K562 (cell line): ENCODE measurements at regions not wholly inside any gene's neighbourhood (a gene's known extent, or its start where the extent isn't known, plus 50 kb on each side); places are given as distances from the start of the nearest gene placed in this dataset.

ENCODE experiments used
- ATAC-seq: fragments of 200-7000 bp; cut with Tn5 transposase; 3 replicates; pipeline ENCODE4 v1.9.1; 2020; ENCODE audit warnings: moderate library complexity
- BruUV-seq: library from RNA; stranded (reverse); fragments of 400-500 nt; replicated peaks from 2 replicates; lab custom pipeline; 2021; lab: Mats Ljungman, UMichigan
- CTCF ChIA-PET: fragments of 300-600 bp; formaldehyde crosslinking; extraction: SDS; loops from one replicate; lab custom pipeline; 2021; ENCODE audit warnings: low intra/inter-chr PET ratio; lab: Yijun Ruan, JAX
- POLR2A ChIA-PET: fragments of 300-600, 350-650 bp; sonication (Branson Sonifier 250); formaldehyde crosslinking; extraction: SDS; loops from one replicate; lab custom pipeline; 2021; ENCODE audit warnings: antibody characterized with exemption, inconsistent platforms; lab: Yijun Ruan, JAX
- DNase-seq, 4 experiments: peaks; one replicate each; pipeline versions ENCODE4 v3.0.0 to v3.0.0-alpha.2; 2011 to 2018; ENCODE audit warnings: low spot score in 3 of 4, mixed read lengths in 3 of 4; ENCODE audit errors: extremely low read depth in 1 of 4
- FAIRE-seq: peaks from 2 replicates; lab custom pipeline; 2011; peaks lifted over from hg19 to GRCh38; lab: Jason Lieb, UNC
- H2AFZ ChIP-seq: 2 replicates; pipeline ENCODE4 v1.6.0; 2011; ENCODE audit warnings: low read depth, low read length, control low read depth, inconsistent platforms
- H3K27ac ChIP-seq: fragments of 200-600 bp; 3 replicates; pipeline ENCODE4 v1.8.0; 2011; ENCODE audit warnings: low read depth, mild to moderate bottlenecking, control low read depth, inconsistent platforms, low read length, moderate library complexity, mixed read lengths; ENCODE audit errors: extremely low read depth
- H3K27me3 ChIP-seq, 2 experiments: fragments of 300-600 bp in 1 of 2; 2 replicates in 1 of 2; 3 replicates in 1 of 2; pipeline versions ENCODE4 v1.6.0 to v1.8.0; 2011; ENCODE audit warnings: inconsistent platforms in 2 of 2, low read length in 2 of 2, mild to moderate bottlenecking in 1 of 2, mixed read lengths in 1 of 2, moderate library complexity in 1 of 2; ENCODE audit not compliant: control insufficient read depth in 2 of 2, insufficient read depth in 2 of 2
- H3K36me3 ChIP-seq: fragments of 300-600 bp; 3 replicates; pipeline ENCODE4 v1.8.0; 2011; ENCODE audit warnings: mild to moderate bottlenecking, low read length, inconsistent platforms; ENCODE audit not compliant: control insufficient read depth, insufficient read depth
- H3K4me1 ChIP-seq, 2 experiments: fragments of 200-600 bp in 1 of 2; replicated peaks in 1 of 2; 2 replicates in 1 of 2; 3 replicates in 1 of 2; pipeline versions ENCODE4 v1.5.1 to v1.8.0; 2011; ENCODE audit warnings: inconsistent platforms in 2 of 2, low read length in 2 of 2, mild to moderate bottlenecking in 1 of 2, mixed read lengths in 1 of 2, moderate library complexity in 1 of 2; ENCODE audit not compliant: control insufficient read depth in 2 of 2, insufficient read depth in 2 of 2
- H3K4me2 ChIP-seq: 2 replicates; pipeline ENCODE4 v1.6.1; 2011; ENCODE audit warnings: low read length, control low read depth, inconsistent platforms, mixed read lengths; ENCODE audit not compliant: insufficient read depth
- H3K4me3 ChIP-seq: fragments of 200-600 bp; sonication (generic), shearing (Covaris generic); 2 replicates; pipeline ENCODE4 v1.5.1; 2016; ENCODE audit warnings: control low read depth, inconsistent platforms
- H3K79me2 ChIP-seq: fragments of 200-600 bp; 3 replicates; pipeline ENCODE4 v1.8.0; 2011; ENCODE audit warnings: low read length, inconsistent platforms; ENCODE audit not compliant: control insufficient read depth, insufficient read depth
- H3K9ac ChIP-seq, 2 experiments: 2 replicates each; pipeline versions ENCODE4 v1.6.0 to v1.6.1; 2011; ENCODE audit warnings: low read depth in 2 of 2, low read length in 2 of 2, control low read depth in 1 of 2, inconsistent platforms in 1 of 2, mild to moderate bottlenecking in 1 of 2, mixed read lengths in 1 of 2; ENCODE audit not compliant: insufficient read depth in 1 of 2
- H3K9me1 ChIP-seq: one replicate; pipeline ENCODE4 v1.6.0; 2011; ENCODE audit warnings: inconsistent platforms, mild to moderate bottlenecking, low read length, moderate library complexity; ENCODE audit not compliant: control insufficient read depth, insufficient read depth
- H3K9me3 ChIP-seq: replicated peaks from 2 replicates; pipeline ENCODE4 v1.5.1; 2011; ENCODE audit warnings: low read depth, low read length, inconsistent platforms; ENCODE audit not compliant: control insufficient read depth, insufficient read depth
- H4K20me1 ChIP-seq: replicated peaks from 2 replicates; pipeline ENCODE4 v1.6.1; 2011; ENCODE audit warnings: low read length, inconsistent platforms, mixed read lengths; ENCODE audit not compliant: control insufficient read depth, insufficient read depth
- BHLHE40 ChIP-seq: IDR thresholded peaks from 2 replicates; pipeline ENCODE4 v1.6.1; 2011; ENCODE audit warnings: low read length, improper control_type of control experiment
- FIP1L1 ChIP-seq: fragments of 200-400 bp; formaldehyde crosslinking; IDR thresholded peaks from 2 replicates; pipeline ENCODE4 v1.6.1; 2018; ENCODE audit warnings: mild to moderate bottlenecking, low read depth, low read length; ENCODE audit not compliant: poor library complexity, severe bottlenecking
- IRF2 ChIP-seq: sonication (generic); formaldehyde crosslinking; IDR thresholded peaks from 2 replicates; pipeline ENCODE4 v1.8.1; 2022; ENCODE audit warnings: mild to moderate bottlenecking, missing genetic modification reagents
- NCOA6 ChIP-seq: fragments of 450-650 bp; IDR thresholded peaks from 2 replicates; pipeline ENCODE4 v1.6.1; 2017; ENCODE audit warnings: mild to moderate bottlenecking
- POLR2G ChIP-seq: fragments of 200-400 bp; formaldehyde crosslinking; IDR thresholded peaks from 2 replicates; pipeline ENCODE4 v1.6.1; 2017; ENCODE audit warnings: low read depth, mild to moderate bottlenecking, antibody characterized with exemption, low read length, moderate library complexity
- POU5F1 ChIP-seq: fragments of 150-350 bp; IDR thresholded peaks from 2 replicates; pipeline ENCODE4 v1.6.1; 2014; ENCODE audit warnings: borderline replicate concordance, low read length, low read depth, mild to moderate bottlenecking; ENCODE audit not compliant: partially characterized antibody
- TAF15 ChIP-seq: fragments of 200-400 bp; formaldehyde crosslinking; IDR thresholded peaks from 2 replicates; pipeline ENCODE4 v1.6.1; 2017; ENCODE audit warnings: mild to moderate bottlenecking, low read depth, low read length, moderate library complexity
- WGBS: fragments of 100-300 bp; shearing (Covaris generic); methylation state at CpG from one replicate; pipeline ENCODE4 v1.1.6; 2016; ENCODE audit warnings: low coverage, mixed read lengths; ENCODE audit not compliant: insufficient coverage; ENCODE audit errors: missing lambda C conversion rate; 5-methylcytosine and 5-hydroxymethylcytosine counted together
- in situ Hi-C: fragments of 300-500 bp; cut with MboI; formaldehyde crosslinking; loops from 4 replicates; pipeline ENCODE4 v1.15.0; 2018; ENCODE audit warnings: inconsistent platforms, mixed read lengths
- intact Hi-C: fragments of 100-400 bp; cut with micrococcal nuclease; formaldehyde crosslinking; loops from 2 replicates; pipeline ENCODE4 v1.14.2; 2022
- TF ChIP-seq, protein P1 (sequence below): sonication (generic); formaldehyde crosslinking; IDR thresholded peaks from 2 replicates; pipeline ENCODE4 v1.8.1; 2023; ENCODE audit warnings: mild to moderate bottlenecking, missing genetic modification reagents
- TF ChIP-seq, protein P2 (sequence below): sonication (generic); formaldehyde crosslinking; IDR thresholded peaks from 2 replicates; pipeline ENCODE4 v1.8.0; 2023; ENCODE audit warnings: mild to moderate bottlenecking, missing genetic modification reagents
- TF ChIP-seq, protein P3 (sequence below): fragments of 250-450 bp; sonication (Bioruptor Pico); IDR thresholded peaks from 2 replicates; pipeline ENCODE4 v1.8.0; 2022; ENCODE audit warnings: inconsistent platforms
- TF ChIP-seq, protein P4 (sequence below), 3 experiments: fragments of 200-800 bp in 1 of 3; sonication (Bioruptor generic) in 1 of 3; sonication (generic) in 1 of 3; formaldehyde crosslinking in 1 of 3; IDR thresholded peaks; 2 replicates each; pipeline versions ENCODE4 v1.6.1 to v1.8.0; 2016 to 2022; ENCODE audit warnings: mild to moderate bottlenecking in 2 of 3, missing compliant biosample characterization in 2 of 3, missing genetic modification characterization in 2 of 3, missing genetic modification reagents in 1 of 3

DNA sequence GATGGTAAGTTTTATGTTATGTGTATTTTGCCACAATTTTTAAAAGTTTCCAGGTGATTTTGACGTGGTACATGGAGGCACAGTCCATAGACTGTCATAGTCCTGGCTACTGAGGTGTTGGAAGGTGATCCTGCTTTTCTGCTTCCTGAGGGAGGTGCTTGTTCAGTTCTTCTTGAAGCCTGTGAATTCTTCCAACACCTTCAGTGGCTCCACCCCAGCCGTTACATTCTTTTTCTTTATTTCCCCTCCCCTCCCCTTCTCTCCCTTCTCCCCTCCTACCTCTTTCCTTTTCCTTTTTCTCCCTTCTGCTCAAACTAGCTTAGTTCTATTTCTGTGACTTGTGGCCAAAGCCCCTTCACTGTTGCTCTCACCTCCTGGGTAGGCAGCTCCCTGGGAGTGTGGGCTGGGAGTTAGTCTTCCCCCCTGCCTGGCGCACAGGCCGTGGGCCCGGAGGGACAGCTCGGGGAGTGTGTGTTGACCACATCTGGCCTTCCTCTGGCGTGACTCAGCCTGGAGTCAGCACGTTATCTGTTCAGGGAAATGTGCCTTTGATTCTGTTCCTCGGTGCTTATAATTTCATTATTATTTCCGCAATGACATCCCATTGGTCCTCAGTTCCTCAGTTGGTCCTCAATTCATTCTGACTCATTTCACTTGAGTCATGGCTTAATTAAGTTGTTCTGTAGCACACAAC lies 566.2 kb downstream of the TBC1D22A start (continued):
- TF ChIP-seq, protein P1, sequence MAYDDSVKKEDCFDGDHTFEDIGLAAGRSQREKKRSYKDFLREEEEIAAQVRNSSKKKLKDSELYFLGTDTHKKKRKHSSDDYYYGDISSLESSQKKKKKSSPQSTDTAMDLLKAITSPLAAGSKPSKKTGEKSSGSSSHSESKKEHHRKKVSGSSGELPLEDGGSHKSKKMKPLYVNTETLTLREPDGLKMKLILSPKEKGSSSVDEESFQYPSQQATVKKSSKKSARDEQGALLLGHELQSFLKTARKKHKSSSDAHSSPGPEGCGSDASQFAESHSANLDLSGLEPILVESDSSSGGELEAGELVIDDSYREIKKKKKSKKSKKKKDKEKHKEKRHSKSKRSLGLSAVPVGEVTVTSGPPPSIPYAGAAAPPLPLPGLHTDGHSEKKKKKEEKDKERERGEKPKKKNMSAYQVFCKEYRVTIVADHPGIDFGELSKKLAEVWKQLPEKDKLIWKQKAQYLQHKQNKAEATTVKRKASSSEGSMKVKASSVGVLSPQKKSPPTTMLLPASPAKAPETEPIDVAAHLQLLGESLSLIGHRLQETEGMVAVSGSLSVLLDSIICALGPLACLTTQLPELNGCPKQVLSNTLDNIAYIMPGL (CRISPR knock-in tag): no peak
- peak; percentile 35; the same call in 1 of the 2 replicates for TF ChIP-seq BHLHE40

DNA sequence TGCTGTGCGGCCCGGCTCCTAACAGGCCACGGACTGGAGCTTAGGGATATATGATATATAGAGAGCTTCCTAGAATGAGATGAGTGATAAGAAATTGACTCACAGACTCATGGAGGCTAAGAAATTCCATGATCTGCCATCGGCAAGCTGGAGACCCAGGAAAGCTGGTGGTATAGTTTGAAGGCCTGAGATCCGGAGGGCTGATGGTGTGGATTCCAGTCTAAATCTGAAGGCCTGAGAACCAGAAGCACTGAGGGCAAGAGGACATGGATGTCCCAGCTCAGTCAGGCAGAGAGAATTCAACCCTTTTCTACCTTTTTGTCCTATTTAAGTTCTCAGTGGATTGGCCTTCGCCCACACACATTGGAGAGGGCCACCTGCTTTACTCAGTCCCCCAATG lies 564.8 kb downstream of the TBC1D22A start:
- no peak for ATAC-seq
- peaks cover 0 to 23% of the 10 kb centered on the region in 2 experiments; a peak in 3 of 5 replicates for H3K27me3 ChIP-seq
- no peak for FAIRE-seq
- no peaks in the 10 kb centered on the region for H3K4me1 ChIP-seq
- intact Hi-C loops (no loop called here), in situ Hi-C loops (no loop called here)
- no peak overlapping the region for H3K27ac ChIP-seq
- no peaks in the 10 kb centered on the region for H3K36me3 ChIP-seq
- CTCF ChIA-PET: no interaction called here
- DNase-seq: no peak
- no peak overlapping the region for H3K4me2 ChIP-seq
- no peaks in the 10 kb centered on the region for H3K79me2 ChIP-seq
- BruUV-seq: no TSS peak
- H3K4me3 ChIP-seq: no peak overlapping the region
- H3K9me3 ChIP-seq: no peaks in the 10 kb centered on the region
- no peak overlapping the region for H3K9ac ChIP-seq
- no peak overlapping the region for H2AFZ ChIP-seq
- WGBS: 10% methylated on average over 2 of the region's 6 CpGs
- no peaks in the 10 kb centered on the region for H3K9me1 ChIP-seq
- no peaks in the 10 kb centered on the region for H4K20me1 ChIP-seq
- POLR2A ChIA-PET: no interaction called here
- TF ChIP-seq, protein P2, sequence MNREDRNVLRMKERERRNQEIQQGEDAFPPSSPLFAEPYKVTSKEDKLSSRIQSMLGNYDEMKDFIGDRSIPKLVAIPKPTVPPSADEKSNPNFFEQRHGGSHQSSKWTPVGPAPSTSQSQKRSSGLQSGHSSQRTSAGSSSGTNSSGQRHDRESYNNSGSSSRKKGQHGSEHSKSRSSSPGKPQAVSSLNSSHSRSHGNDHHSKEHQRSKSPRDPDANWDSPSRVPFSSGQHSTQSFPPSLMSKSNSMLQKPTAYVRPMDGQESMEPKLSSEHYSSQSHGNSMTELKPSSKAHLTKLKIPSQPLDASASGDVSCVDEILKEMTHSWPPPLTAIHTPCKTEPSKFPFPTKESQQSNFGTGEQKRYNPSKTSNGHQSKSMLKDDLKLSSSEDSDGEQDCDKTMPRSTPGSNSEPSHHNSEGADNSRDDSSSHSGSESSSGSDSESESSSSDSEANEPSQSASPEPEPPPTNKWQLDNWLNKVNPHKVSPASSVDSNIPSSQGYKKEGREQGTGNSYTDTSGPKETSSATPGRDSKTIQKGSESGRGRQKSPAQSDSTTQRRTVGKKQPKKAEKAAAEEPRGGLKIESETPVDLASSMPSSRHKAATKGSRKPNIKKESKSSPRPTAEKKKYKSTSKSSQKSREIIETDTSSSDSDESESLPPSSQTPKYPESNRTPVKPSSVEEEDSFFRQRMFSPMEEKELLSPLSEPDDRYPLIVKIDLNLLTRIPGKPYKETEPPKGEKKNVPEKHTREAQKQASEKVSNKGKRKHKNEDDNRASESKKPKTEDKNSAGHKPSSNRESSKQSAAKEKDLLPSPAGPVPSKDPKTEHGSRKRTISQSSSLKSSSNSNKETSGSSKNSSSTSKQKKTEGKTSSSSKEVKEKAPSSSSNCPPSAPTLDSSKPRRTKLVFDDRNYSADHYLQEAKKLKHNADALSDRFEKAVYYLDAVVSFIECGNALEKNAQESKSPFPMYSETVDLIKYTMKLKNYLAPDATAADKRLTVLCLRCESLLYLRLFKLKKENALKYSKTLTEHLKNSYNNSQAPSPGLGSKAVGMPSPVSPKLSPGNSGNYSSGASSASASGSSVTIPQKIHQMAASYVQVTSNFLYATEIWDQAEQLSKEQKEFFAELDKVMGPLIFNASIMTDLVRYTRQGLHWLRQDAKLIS (CRISPR knock-in tag): no peak
- TF ChIP-seq, protein P3, sequence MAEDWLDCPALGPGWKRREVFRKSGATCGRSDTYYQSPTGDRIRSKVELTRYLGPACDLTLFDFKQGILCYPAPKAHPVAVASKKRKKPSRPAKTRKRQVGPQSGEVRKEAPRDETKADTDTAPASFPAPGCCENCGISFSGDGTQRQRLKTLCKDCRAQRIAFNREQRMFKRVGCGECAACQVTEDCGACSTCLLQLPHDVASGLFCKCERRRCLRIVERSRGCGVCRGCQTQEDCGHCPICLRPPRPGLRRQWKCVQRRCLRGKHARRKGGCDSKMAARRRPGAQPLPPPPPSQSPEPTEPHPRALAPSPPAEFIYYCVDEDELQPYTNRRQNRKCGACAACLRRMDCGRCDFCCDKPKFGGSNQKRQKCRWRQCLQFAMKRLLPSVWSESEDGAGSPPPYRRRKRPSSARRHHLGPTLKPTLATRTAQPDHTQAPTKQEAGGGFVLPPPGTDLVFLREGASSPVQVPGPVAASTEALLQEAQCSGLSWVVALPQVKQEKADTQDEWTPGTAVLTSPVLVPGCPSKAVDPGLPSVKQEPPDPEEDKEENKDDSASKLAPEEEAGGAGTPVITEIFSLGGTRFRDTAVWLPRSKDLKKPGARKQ: no peak
- TF ChIP-seq POU5F1 (no peak), IRF2 (no peak), TAF15 (no peak), FIP1L1 (no peak), NCOA6 (no peak), POLR2G (no peak)
- TF ChIP-seq, protein P4, sequence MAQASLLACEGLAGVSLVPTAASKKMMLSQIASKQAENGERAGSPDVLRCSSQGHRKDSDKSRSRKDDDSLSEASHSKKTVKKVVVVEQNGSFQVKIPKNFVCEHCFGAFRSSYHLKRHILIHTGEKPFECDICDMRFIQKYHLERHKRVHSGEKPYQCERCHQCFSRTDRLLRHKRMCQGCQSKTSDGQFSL (CRISPR knock-in tag; IDR thresholded peaks at IDR 0.05): no peak
- TF ChIP-seq, protein P4 (tag; IDR thresholded peaks at IDR 0.05): no peak
